Neural cell (in vitro differentiated cells): ENCODE measurements at regions not wholly inside any gene's neighbourhood (a gene's known extent, or its start where the extent isn't known, plus 50 kb on each side); places are given as distances from the start of the nearest gene placed in this dataset.

ENCODE experiments used
- MXI1 ChIP-seq: fragments of 450-650 bp; conservative IDR thresholded peaks from 2 replicates; pipeline ENCODE4 v1.6.1; 2014; ENCODE audit warnings: antibody characterized with exemption, mild to moderate bottlenecking; ENCODE audit not compliant: poor library complexity, severe bottlenecking
- TF ChIP-seq, protein P1 (sequence below): fragments of 450-650 bp; IDR thresholded peaks from 2 replicates; pipeline ENCODE4 v1.5.1; 2014; ENCODE audit warnings: antibody characterized with exemption, mild to moderate bottlenecking, moderate library complexity; ENCODE audit not compliant: poor library complexity, severe bottlenecking

GRCh38 chr1:104380003-104380402 lies 630.3 kb downstream of the AMY1C start:
- TF ChIP-seq, protein P1, sequence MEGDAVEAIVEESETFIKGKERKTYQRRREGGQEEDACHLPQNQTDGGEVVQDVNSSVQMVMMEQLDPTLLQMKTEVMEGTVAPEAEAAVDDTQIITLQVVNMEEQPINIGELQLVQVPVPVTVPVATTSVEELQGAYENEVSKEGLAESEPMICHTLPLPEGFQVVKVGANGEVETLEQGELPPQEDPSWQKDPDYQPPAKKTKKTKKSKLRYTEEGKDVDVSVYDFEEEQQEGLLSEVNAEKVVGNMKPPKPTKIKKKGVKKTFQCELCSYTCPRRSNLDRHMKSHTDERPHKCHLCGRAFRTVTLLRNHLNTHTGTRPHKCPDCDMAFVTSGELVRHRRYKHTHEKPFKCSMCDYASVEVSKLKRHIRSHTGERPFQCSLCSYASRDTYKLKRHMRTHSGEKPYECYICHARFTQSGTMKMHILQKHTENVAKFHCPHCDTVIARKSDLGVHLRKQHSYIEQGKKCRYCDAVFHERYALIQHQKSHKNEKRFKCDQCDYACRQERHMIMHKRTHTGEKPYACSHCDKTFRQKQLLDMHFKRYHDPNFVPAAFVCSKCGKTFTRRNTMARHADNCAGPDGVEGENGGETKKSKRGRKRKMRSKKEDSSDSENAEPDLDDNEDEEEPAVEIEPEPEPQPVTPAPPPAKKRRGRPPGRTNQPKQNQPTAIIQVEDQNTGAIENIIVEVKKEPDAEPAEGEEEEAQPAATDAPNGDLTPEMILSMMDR, result no peak
- no peak for TF ChIP-seq MXI1
